Skeletal muscle satellite cell (primary cell): ENCODE measurements at regions not wholly inside any gene's neighbourhood (a gene's known extent, or its start where the extent isn't known, plus 50 kb on each side); places are given as distances from the start of the nearest gene placed in this dataset.

ENCODE experiments used
- H3K27me3 ChIP-seq: 2 replicates; pipeline ENCODE4 v1.7.0; 2013; ENCODE audit warnings: low read length; ENCODE audit not compliant: control insufficient read depth, insufficient read depth
- H3K36me3 ChIP-seq: 2 replicates; pipeline ENCODE4 v1.7.0; 2013; ENCODE audit warnings: mild to moderate bottlenecking, control low read depth, low read length; ENCODE audit not compliant: insufficient read depth
- H3K4me1 ChIP-seq: 2 replicates; pipeline ENCODE4 v1.7.0; 2013; ENCODE audit warnings: low read length; ENCODE audit not compliant: control insufficient read depth, insufficient read depth
- H3K4me2 ChIP-seq: 2 replicates; pipeline ENCODE4 v1.7.0; 2013; ENCODE audit warnings: mild to moderate bottlenecking, low read length
- H3K4me3 ChIP-seq: 2 replicates; pipeline ENCODE4 v1.7.0; 2013; ENCODE audit warnings: low read length
- H3K9ac ChIP-seq: 2 replicates; pipeline ENCODE4 v1.7.0; 2013; ENCODE audit warnings: mild to moderate bottlenecking, low read depth, low read length, moderate library complexity
- H3K9me3 ChIP-seq: replicated peaks from 2 replicates; pipeline ENCODE4 v1.7.0; 2013; ENCODE audit warnings: mild to moderate bottlenecking, control low read depth, low read length

DNA sequence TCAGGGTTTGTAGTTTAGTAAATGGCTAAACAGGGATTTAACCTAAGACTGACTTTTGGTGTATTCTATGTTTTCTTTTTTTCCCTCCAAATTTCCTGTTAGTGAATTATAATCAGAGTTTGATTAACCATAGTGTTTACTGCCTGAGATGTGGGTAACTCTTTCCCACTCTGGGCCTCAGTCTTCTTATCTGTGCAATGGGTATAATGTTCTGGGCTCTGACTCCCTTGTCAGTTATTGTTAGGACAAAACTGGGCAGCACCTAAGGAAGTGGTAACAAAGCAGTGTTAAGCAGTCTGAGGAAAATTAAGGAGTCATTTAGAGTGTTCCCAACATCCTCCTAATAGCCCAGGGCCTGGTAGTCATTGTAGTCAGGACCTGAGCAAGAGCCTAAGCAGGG lies 206.4 kb upstream of the N4BP1 start:
- no peaks in the 10 kb centered on the region for H3K4me1 ChIP-seq
- H3K9me3 ChIP-seq: peaks cover 6% of the 10 kb centered on the region
- no peak overlapping the region for H3K4me2 ChIP-seq
- no peaks in the 10 kb centered on the region for H3K36me3 ChIP-seq
- no peak overlapping the region for H3K4me3 ChIP-seq
- no peak overlapping the region for H3K9ac ChIP-seq
- H3K27me3 ChIP-seq: peaks cover 4% of the 10 kb centered on the region

DNA sequence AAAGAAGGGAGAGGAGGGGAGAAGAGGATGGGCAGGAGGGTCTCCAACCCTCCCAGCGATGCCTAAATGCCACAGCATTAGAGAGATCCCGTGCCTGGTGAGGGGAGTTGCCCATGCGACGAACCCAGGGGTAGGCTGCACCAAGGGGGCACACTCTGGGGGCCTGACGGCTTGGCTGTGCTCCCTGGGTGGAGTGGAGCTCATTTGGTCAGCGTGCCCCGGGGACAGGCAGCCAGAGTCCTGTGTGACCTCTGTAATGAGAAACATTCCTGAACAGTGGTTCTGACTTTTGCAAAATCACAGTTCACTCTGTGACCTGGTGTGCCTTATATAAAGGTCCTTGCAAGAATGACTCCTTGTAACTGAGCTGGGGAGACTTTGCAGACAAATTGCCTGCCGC lies 205.0 kb upstream of the N4BP1 start:
- no peaks in the 10 kb centered on the region for H3K36me3 ChIP-seq
- H3K4me3 ChIP-seq: no peak overlapping the region
- H3K9ac ChIP-seq: no peak overlapping the region
- no peak overlapping the region for H3K4me2 ChIP-seq
- H3K4me1 ChIP-seq: no peaks in the 10 kb centered on the region
- peaks cover 6% of the 10 kb centered on the region for H3K9me3 ChIP-seq
- H3K27me3 ChIP-seq: peaks cover 5% of the 10 kb centered on the region

DNA sequence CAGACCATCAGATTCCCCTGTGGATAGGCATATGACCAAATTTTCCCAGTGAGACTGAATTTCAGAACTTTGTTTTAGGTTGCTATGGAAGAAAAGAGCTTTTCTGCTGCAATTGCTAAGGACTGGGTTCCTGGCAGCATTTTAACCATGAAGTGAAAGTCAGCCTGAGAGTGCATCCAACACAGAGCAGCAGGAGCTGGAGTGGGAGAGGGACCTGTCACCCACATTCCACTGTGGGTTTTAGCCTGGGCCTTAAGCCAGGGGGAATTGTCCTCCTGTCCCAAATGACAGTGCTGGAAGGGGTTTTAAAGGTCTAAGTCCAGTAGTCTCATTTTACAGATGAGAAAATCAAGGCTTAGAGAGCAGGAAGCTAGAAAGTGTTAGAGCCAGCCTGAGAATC lies 203.5 kb upstream of the N4BP1 start:
- H3K4me3 ChIP-seq: no peak overlapping the region
- peaks cover 9% of the 10 kb centered on the region for H3K27me3 ChIP-seq

DNA sequence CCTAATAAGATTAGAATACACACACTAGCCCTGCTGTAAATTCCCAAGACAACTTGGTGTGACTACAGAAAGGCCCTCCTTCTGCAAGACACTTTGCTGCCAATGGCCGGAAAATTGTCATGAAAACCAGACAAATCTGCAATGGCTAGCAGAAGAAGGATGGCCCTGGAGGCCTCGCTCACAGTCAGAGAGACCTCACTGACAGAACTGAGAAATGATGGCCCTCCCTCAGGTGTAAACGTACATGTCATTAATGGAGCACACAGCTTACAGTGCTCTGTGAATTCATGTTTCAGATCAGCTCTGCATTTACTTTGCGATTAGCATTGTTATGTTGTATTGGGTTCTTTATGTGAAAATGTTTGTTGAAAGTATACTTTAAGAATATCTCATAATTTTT lies 202.9 kb upstream of the N4BP1 start:
- no peaks in the 10 kb centered on the region for H3K4me1 ChIP-seq
- peaks cover 9% of the 10 kb centered on the region for H3K27me3 ChIP-seq
- H3K4me3 ChIP-seq: no peak overlapping the region
- peaks cover 6% of the 10 kb centered on the region for H3K9me3 ChIP-seq
- no peak overlapping the region for H3K4me2 ChIP-seq
- no peak overlapping the region for H3K9ac ChIP-seq
- no peaks in the 10 kb centered on the region for H3K36me3 ChIP-seq

More for the DNA sequence above, 203.5 kb upstream of the N4BP1 start:
- Histone ChIP-seq H3K9ac (no peak overlapping the region), H3K36me3 (no peaks in the 10 kb centered on the region), H3K4me2 (no peak overlapping the region), H3K4me1 (no peaks in the 10 kb centered on the region), H3K9me3 (peaks cover 6% of the 10 kb centered on the region)

DNA sequence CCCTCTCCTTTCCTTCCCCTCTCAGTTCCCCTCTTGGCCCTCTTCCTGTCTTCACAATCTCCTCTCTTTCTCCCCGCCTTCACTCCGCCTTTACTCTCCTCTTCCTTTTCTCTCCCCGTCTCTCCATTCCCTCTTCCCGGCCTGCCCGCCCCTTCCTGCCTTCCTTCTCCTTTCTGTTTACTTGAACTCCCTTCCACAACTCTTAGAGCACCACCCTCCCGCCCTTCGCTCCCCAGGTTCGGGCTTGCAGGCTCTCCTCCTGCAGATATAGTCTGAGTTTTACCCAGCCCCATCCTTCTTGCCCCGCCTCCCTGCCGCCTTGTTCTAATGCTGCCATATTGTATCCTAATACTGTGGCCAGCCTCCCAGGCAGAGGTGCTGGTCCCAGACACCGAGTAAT lies 201.5 kb upstream of the N4BP1 start:
- no peaks in the 10 kb centered on the region for H3K4me1 ChIP-seq
- no peak overlapping the region for H3K9ac ChIP-seq
- no peak overlapping the region for H3K4me3 ChIP-seq
- H3K27me3 ChIP-seq: peaks cover 9% of the 10 kb centered on the region
- no peaks in the 10 kb centered on the region for H3K36me3 ChIP-seq
- no peak overlapping the region for H3K4me2 ChIP-seq
- H3K9me3 ChIP-seq: no peaks in the 10 kb centered on the region

DNA sequence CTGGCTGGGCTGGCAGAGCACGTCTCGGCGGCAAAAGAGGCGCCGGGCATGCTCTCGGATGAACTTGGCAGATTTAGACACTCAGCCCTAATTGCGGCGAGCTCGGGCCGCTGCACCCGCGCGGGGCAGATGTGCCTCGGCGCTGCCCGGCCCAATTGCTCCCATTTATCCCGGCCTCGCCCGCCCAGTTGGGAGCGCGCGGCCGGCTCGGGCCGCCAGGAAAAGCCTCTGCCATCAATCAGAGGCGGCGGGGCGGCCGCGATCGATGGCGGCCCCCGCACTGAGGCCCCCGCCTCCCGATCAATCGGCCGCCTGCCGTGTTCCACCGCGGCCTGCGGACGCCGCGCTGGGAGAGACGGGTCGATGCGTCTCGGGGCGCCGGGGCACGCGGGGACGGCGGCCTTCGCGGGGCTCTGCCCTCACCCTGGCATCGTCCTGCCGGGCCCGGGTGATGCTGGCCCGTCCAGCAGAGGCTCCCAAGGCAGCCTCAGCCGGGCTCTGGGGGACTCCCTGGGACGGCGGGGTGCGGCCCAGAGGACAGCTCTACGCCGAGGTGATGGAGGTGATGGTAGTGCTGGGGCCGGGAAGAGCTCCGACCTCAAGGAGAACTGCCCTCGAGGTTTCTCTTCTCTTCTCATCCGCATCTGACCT lies 200.9 kb upstream of the N4BP1 start:
- Histone ChIP-seq H3K4me1 (no peaks in the 10 kb centered on the region), H3K4me3 (no peak overlapping the region), H3K4me2 (no peak overlapping the region), H3K9me3 (no peaks in the 10 kb centered on the region), H3K9ac (no peak overlapping the region), H3K27me3 (peaks cover 9% of the 10 kb centered on the region), H3K36me3 (no peaks in the 10 kb centered on the region)

DNA sequence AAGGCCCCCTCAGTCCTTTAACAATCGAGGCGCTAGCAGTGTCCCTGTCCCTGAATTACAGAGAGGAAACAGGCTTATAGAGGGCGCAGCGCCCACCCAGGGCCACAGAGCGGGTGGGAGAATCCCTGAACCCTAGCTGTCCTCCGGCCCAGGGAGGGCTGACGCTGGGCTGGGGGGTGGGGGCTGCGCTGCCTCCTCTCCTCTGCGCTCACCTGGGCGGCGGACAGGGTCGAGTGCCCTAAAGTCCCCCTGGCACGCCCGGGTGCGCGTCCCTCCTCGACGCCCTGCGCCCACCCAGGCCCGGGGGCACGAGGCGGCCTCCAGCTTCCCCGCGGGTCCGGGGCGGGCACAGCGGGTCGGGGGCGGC lies 200.4 kb upstream of the N4BP1 start:
- H3K9me3 ChIP-seq: no peaks in the 10 kb centered on the region
- no peaks in the 10 kb centered on the region for H3K4me1 ChIP-seq
- H3K9ac ChIP-seq: no peak overlapping the region
- no peak overlapping the region for H3K4me2 ChIP-seq
- H3K36me3 ChIP-seq: no peaks in the 10 kb centered on the region
- H3K27me3 ChIP-seq: peaks cover 9% of the 10 kb centered on the region
- H3K4me3 ChIP-seq: no peak overlapping the region

DNA sequence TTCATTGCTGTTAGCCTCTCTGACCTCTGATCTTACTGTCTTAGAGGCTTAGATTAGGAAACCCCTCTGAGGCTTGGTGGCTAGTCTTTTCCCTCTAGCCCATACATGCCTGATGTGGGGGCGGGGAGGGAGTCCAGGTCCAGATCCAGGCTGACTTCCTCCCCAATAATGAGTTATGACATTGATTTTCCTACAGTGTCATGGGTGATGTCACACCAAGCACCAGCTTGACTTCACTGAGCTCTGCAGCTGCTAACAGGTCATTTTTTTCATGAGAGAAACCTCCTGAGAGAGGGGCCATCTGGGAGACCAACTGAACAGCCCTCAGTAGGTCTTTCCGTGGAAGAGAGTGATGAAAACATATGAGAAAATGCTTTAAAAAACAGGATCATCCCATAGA lies 180.2 kb upstream of the N4BP1 start:
- no peak overlapping the region for H3K9ac ChIP-seq
- H3K9me3 ChIP-seq: no peaks in the 10 kb centered on the region
- no peaks in the 10 kb centered on the region for H3K36me3 ChIP-seq
- no peak overlapping the region for H3K4me2 ChIP-seq
- no peaks in the 10 kb centered on the region for H3K27me3 ChIP-seq
- no peak overlapping the region for H3K4me3 ChIP-seq
- H3K4me1 ChIP-seq: no peaks in the 10 kb centered on the region

DNA sequence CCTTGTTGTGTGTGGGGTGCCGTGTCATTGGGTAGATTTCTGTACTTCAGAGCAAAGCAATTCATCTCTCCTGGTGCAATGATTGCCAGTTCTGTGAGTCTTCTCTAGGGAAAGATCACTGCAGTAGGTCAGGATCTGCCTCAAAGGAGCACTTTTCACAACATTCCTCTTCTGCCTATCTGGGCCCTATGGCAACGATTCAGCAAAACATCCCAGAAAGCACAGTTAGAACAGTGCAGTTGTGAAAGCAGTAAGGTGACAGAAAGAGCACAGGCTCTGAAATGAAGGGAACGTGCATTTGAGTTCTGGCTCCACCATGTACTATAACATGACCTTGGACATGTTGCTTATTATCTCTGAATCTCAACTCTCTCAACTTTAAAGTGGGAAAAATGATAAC lies 178.5 kb upstream of the N4BP1 start:
- H3K4me3 ChIP-seq: no peak overlapping the region
- no peak overlapping the region for H3K4me2 ChIP-seq
- H3K9ac ChIP-seq: no peak overlapping the region
- no peaks in the 10 kb centered on the region for H3K9me3 ChIP-seq
- no peaks in the 10 kb centered on the region for H3K27me3 ChIP-seq
- no peaks in the 10 kb centered on the region for H3K36me3 ChIP-seq
- no peaks in the 10 kb centered on the region for H3K4me1 ChIP-seq

DNA sequence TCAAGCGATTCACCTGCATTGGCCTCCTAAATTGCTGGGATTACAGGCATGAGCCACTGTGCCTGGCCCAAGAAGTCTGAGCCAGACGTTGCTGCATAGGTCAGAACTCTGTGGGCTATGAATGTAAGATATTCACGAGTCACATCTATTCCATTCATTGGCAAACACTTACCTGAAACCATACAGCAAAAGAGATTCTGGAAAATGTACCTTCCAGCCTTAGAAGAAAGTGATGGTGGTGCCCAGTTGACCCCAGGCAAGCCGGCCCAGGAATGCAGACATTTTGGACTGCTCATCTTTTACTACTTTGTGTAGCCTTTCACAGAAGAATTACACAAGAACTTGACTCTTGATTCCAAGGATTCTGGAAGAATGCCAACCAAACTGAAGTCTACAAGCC lies 135.6 kb upstream of the N4BP1 start:
- Histone ChIP-seq H3K36me3 (no peaks in the 10 kb centered on the region), H3K9ac (no peak overlapping the region), H3K4me1 (no peaks in the 10 kb centered on the region), H3K27me3 (no peaks in the 10 kb centered on the region), H3K4me3 (no peak overlapping the region), H3K9me3 (peaks cover 3% of the 10 kb centered on the region), H3K4me2 (no peak overlapping the region)

DNA sequence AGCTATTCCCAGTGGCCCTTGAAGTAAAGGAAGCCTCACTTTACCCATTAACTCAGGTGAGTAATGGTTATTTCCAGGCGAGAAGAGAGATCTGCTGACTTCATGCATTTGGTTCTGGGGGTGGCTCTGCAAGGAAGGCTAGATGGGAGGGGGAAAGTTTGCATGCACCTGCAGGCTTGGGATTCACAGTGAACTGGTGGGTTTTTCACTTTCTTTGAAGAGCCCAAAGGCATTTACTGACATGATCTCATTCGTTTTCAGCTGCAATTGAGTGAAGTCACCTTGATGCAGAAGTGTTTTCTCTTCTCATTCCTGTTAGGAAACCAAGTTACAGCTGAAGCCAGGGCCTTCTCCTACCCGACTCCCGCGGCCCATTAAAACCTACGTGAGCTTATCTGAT lies 131.0 kb upstream of the N4BP1 start:
- no peaks in the 10 kb centered on the region for H3K4me1 ChIP-seq
- H3K4me2 ChIP-seq: no peak overlapping the region
- no peaks in the 10 kb centered on the region for H3K9me3 ChIP-seq
- H3K27me3 ChIP-seq: no peaks in the 10 kb centered on the region
- no peaks in the 10 kb centered on the region for H3K36me3 ChIP-seq
- H3K9ac ChIP-seq: no peak overlapping the region
- no peak overlapping the region for H3K4me3 ChIP-seq

DNA sequence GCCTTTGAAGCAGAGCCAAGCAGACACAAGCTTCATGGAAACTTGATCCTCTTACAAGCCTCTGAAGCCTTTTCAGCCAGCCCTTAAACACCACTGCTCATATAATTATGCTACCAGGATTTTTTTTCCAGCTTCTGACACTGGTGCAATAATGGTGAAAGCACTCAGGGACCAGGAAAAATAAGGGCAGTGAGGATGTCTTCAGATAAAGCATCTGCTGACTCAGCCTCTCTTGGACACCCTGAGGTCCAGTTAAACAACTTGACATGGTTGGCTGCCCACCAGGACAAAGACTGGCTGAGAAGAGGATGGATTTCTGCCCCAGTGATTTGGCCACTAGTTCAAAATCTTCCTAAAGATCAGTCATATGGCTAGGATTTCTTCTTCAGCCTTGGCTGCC lies 124.2 kb upstream of the N4BP1 start:
- H3K4me1 ChIP-seq: no peaks in the 10 kb centered on the region
- H3K9ac ChIP-seq: no peak overlapping the region
- no peak overlapping the region for H3K4me3 ChIP-seq
- no peak overlapping the region for H3K4me2 ChIP-seq
- no peaks in the 10 kb centered on the region for H3K36me3 ChIP-seq
- H3K27me3 ChIP-seq: no peaks in the 10 kb centered on the region
- H3K9me3 ChIP-seq: no peaks in the 10 kb centered on the region
